ENCODE measurements at regions not wholly inside any gene's neighbourhood (a gene's known extent, or its start where the extent isn't known, plus 50 kb on each side); places are given as distances from the start of the nearest gene placed in this dataset.
"Not testable (repeated sequence)": the region's sequence is repeated elsewhere in the genome, so short reads cannot be mapped to it uniquely, and the experiment has no call there.

DNA sequence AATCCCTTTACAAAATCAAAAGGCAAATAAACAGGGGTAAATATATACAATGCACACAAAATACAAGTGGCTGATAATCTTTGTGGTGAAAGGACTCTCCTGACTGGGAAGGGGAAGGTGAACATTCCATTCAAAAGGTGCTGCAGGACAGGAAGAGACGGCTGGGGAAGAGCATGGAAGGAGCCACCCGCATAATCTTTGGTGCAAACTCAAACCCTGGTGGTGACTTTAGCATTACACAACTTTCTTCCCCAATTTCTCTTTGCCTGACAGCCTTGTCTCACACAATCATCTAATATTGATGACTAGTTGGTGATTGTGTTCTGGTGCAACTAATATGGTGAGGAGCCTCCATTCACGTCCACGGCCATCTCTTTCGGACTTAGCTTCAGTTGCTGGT is 117.0 kb upstream of the EGFR start:
- DNase-seq = no peak

DNA sequence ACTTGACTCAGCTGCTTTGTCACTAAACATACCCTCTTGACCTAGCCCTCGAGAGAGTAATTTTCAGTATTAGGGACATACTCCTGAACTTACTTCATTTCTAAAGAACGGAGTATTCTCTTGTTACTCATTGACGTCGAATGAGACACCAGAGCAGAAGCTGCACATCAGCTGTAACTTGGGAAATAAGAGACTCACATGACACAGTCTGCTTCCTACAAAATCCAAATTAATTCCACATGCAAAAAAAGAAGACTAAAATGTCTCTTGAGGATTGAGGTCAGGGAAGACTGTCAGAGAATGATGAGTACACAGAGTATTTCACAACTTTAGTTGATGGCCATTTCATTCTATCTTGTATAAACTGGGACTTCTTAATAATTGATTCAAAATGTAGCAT is 114.7 kb upstream of the EGFR start:
- no peak for DNase-seq

DNA sequence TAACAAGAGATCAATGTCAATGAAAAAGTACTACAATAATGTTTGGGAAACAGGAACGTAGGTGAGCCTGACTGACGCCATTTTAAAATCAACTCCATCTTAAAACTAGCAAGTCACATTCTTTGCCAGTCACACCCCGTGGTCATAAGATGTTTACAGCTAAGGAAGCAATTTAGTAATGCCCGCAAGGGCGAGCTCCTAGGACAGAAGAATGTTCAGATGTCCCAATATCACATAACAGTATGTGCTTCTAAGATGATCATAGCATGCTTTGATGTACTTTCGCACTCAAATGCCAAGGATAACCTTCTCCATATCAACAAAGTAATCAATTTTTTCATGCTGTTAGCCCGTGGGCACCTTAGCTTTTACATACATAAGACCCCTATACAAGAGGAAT is 113.8 kb upstream of the EGFR start:
- no peak for DNase-seq

DNA sequence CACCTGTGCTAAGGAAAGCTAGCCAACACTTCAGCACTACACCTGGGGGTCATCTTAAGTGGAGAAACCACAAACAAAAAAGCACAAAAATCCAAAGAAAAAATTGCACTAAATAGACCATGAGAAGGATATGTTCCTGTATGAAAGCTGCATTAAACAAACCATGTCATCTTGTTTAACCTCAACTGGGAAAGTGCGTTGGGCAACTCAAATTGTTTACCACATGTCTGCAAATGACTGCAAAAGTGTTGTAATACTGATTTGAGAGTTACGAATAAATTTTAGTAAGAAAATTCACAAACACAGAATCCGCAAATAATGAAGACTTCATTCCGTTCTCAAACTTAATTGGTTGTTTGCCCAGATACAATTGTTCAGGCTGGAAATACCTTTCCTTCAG is 111.9 kb upstream of the EGFR start:
- DNase-seq = no peak

DNA sequence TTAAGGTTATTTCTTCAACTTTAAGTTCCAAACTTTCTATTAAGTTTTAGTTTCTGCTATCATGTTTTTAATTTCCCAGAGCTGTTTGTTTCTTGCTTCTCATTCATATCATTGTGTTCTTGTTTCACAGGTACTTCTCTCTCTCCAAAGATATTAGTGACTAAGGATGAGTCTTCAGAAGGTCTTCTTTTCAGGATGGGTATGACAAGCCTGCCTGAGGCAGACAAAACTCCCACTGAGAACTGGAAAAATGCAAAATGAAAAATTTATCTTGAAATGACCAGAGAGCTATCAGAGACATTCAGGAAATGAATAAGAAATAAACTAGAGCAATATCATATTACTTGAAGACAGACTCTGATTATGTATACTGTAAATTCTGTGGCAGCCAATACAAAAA is 110.8 kb upstream of the EGFR start:
- no peak for DNase-seq

DNA sequence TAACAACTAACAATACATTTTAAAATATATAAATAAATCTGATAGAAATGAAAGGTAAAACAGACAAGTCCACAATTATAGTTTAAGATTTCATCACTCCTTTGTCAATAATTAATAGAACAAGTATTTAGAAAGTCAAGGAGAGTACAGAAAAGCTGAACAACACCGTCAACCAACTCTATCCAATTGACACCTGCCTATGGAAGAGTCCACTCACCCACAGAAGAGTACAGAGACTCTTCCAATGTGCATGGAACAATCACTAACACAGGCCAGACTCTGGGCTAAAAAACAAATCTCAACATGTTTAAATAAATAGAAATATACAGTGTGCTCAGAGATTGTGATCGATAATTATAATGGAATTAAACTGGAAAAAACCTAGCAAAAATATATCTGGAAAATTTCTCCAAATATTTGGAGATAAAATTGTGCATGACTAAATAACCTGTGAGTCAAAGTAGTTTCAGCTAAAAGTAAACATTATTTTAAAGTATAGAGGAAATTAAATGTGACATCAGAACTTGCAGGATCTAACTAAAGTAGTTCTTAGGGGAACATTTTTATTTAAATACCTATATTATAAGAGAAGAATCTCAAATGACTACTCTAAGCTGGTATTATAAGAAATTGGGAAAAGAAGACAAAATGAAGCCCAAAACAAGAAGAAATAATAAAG is 109.9 kb upstream of the EGFR start:
- DNase-seq = no peak

DNA sequence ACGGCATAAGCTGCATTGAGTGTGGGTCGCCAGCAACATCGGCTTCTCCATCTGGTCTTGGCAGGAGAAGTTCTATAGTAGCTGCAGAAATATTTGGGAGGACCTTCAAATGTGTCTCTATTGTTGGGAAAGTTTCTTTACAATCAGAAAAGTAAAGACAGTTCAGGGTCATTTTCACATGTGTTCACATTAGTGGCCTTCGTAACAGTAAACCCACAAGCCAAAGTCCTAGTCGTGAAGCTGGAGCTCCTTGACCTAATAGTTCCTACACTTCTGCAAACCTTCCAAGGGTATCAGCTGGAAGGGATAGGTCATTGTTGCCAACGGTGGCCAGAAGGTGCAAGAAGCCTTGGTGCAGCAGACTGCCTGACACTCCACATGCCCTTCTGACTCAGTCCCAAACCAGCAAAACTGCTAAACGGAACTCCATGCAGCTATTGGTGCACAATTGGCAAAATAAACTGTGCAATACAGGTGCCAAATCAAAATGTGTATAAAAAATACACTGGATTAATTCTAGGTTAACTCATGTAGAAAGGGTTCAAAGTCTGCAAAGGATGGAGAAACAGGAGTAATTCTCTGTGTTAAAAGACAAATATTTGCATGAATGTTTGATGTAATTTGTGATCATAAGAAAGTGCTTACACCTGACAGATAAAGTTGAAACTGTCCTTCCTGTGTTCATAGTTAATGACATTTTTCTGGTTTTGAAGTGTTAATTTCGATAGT is 102.8 kb upstream of the EGFR start:
- DNase-seq = no peak

DNA sequence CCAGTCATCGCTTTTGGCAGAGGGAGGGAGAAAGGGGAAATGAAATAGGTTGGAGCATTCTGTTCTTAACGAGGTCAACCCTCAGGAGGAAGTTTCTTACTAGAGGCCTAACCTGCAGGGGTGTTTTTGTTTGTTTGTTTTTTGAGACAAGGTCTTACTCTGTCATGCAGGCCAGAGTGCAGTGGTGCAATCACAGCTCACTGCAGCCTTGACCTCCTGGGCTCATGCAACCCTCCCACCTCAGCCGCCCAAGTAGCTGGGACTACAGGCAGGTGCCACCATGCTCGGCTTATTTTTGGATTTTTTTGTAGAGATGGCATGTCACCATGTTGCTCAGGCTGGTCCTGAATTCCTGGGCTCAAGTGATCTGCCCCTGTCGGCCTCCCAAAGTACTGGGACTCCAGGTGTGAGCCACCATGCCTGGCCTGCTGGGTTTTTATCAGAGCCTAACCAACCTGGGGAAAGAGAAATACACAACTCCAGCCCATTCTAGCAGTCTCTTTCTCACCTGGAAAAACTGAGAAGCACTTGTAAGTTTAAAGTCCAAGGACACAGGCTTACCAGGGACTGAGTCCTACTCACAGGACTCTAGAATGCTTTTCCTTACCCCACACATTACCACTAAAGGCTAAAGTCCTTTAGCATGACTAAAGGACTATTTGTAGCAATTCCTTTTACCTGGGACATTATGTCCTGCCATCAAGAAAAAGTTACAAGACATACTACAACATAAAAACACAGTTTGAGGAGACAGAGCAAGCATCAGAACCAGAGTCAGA is 101.0 kb upstream of the EGFR start:
- no peak for DNase-seq

DNA sequence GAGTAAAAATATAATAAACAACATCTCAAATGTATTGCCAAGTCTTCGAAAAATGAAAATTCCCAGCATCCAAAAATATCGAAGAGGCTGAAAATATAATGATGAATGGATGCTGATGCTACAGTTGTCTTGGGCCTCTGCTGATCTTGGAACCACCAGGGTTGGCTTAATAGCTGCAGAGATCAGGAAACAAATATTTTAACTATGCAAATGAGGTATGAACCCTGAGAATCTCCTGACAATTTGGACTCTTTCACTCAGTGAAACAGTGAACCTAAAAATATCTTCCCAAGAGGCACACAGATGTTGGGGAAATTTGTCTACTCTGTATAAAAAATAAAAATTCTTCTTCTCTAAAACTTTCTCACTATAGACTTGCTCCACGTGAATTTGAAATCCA is 97.7 kb upstream of the EGFR start:
- no peak for DNase-seq

DNA sequence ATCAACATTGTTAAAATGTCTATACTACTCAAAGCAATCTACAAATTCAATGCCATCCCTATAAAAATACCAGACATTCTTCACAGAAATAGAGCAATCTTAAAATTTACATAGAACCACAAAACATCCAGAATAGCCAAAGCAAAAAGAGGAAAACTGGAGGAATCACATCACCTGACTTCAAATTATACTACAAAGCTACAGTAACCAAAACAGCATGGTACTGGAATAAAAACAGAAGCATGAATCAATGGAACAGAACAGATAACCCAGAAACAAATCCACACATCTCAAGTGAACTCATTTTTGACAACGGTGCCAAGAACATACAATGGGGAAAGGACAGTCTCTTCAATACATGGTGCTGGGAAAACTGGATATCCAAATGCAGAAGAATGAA is 87.3 kb upstream of the EGFR start:
- no peak for DNase-seq

DNA sequence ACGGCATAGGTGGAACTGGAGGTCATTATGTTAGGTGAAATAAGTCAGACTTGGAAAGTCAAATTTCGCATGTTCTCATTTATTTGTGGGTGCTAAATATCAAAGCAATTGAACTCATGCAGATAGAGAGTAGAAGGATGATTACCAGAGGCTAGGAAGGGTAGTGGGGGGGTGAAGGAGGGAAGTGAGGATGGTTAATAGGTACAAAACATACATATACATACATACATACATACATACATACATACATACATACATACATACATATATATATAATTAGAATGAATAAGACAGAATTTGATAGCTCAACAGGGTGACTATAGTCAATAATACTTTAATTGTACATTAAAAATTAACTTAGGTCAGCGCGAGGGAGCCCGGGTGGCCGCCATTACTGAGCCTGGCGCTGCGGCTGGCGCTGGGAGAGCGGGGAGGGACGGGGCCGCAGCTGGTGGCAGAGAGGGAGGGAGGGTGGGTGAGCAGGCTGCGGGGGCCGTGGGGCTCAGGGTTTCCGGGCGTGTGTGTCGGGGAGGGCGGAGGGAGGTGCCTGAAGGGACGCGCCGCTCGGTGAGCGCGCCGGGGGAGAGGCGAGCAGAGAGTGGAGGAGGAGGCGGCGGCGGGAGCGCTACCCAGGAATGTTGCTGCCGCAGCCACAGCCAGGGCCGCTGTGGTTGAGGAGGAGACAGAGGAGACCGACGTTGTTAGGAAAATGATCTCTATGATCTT is 85.8 kb upstream of the EGFR start:
- no peak for DNase-seq

DNA sequence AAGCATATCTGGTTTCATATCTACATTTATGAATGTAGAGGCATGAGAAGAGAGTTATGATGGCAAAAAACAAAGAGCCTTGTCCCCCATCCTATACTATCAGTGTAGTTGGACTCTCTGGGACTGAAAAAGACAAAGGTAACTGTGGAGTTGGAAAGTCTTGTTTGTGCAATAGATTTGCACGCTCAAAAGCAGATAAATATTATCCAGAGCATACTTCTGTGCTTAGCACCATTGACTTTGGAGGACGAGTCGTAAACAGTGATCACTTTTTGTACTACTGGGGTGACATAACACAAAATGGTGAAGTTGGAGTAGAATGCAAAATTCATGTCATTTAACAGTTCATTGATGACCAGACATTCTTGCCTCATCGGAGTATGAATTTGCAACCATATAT is 85.2 kb upstream of the EGFR start:
- DNase-seq = no peak

DNA sequence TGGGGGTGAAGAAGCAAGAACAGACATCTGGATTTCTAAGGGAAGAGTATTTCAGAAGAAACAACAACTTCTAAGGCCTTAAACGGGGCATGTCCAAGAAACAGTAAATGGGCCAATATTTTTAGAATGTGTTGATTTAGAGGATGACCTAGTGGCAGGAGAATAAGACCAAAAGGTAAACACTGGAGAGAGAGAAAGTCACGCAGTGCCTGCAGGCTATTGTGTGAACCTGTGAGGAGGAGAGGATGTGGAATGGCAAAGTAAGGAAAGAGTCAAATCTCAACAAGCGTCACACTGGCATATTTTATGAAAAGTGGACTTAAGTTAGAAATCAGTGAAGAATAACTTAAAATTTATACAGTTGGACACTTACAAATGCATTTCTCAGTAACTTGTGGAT is 78.1 kb upstream of the EGFR start:
- DNase-seq = no peak

DNA sequence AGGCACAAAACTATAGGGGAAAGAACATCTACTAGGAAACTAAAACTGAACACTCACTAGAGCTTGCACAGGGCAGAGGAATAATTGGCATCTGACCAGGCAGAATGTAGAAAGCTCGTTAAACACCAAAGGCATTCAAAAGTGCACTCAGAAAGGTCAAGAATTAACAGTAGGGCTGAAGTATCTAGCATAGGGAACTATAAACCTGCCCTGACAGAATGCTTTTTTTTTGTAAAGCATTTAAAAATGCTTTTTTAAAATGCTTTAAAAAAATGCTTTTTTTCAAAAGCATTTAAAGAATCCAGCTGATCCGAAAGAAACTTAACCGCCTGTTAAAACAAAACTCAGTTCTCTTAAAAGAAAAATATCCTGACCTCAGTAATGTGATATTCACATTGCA is 74.6 kb upstream of the EGFR start:
- no peak for DNase-seq

DNA sequence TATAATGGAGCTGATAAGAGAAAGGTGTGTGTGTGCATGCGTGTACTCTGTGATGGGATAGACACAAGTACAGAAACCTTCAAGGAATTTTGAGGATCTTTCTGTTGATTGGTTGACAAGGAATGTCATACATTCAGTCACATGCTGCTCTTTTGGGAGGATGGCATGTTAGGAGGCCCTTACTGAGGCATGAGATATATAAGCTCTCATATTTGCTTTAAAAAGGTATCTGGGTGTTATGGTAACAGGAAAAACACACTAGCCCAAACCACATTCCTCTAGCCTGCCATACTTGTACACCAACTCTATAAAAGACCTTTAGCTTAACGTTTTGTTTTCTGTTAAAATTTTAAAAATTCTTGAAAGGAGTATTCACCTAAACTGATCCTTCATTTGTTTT is 72.5 kb upstream of the EGFR start:
- DNase-seq = no peak

DNA sequence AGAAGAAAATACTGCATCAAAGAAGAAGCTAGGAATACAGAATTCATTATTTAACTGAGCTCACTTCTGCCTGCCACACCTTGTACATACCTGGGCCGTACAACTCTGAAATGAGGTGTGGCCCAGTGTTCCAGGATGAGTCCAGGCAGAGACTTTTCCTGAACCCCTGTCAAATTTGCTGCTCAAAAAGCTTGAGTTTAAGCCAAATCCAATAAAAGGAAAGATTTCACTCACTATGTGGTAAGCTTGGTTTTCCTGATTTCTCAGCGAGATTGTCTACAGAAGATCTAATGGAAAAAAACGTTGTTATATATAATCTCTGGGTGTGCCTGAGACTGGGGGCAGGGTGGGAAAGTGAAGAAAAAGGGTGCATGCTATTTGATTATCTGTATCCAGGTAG is 72.1 kb upstream of the EGFR start:
- no peak for DNase-seq

DNA sequence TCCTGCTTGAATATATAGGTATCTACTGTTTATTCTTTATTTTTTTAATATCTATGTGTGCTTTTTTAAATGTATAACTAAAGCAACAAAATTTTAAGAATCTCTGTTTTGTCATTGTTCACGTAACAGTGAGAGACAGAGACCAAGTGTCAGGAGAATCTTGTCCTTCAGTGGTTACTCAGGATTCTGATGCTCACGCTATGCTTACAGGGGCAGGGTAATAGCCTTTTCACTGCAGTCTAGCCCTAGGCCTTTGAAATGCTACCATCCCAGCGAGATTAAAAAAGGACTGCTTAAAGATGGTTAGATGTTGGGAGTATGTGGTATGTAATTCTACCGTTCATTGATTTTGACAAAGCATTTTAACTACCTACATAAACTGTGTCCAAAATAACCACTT is 71.6 kb upstream of the EGFR start:
- DNase-seq = no peak

DNA sequence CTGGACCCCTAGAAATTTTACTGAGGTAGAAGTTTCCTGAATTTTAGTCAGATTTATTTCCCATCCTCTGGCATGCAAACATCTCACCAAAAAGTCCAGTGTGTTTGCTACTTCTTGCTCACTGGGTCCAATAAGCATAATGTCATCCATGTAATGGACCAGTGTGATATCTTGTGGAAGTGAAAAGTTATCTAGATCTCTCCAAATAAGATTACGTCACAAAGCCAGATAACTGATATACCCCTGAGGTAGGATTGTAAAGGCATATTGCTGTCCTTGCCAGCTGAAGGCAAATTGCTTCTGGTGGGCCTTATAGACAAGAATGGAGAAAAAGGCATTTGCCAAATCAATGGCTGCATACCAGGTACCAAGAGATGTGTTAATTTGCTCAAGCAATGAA is 69.3 kb upstream of the EGFR start:
- DNase-seq = not testable (repeated sequence)

DNA sequence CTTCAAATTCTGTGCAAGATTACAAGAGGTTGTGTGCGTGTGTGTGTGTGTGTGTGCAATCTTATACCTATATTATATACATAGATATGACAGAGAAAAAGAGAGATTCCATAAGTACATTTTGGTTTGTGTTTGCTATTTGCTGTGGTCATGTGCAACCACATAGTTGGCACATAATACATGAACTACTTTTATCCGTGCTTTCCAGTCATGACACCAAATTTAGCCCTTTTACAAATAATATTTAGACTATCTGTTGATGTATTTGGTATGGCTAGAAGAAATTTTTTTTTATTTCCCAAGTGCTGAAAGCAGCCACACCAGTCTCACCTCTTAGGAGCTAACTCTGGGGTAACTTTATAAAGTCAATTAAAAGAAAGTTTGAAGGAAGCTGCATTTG is 63.5 kb upstream of the EGFR start:
- no peak for DNase-seq

DNA sequence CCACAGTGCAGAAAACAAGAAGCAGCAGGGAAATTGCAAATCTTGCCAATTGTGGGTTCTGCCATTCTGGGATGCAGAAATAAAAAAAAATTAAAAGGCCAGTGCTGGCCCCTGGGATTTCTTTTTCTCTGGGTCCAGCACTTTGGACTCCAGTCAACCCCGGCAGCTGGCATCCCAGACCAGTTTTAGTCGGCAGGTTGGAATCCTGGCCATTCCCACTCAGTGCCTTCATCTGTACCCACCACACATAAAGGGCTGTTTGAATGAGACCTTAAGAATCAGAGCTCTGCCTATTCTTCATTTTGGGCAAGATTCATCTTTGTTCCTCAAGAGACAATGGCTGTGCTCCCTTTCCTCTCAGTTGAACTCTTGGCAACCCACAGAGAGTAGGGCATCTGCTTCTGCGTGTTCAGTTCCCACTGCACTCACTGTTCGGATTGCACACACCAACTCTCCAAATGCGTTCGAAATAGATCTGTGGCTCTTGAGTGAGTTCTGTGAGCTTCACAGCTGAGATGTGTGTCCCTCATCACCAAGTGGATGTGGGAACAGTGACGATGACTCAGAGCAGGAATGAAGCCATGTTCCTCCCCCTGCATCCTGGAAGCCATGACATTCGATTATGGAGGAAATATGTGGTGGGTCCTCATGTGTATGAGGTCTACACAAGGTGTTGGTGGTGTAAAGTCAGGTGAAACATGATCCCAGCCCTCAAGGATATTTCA is 63.0 kb upstream of the EGFR start:
- no peak for DNase-seq

DNA sequence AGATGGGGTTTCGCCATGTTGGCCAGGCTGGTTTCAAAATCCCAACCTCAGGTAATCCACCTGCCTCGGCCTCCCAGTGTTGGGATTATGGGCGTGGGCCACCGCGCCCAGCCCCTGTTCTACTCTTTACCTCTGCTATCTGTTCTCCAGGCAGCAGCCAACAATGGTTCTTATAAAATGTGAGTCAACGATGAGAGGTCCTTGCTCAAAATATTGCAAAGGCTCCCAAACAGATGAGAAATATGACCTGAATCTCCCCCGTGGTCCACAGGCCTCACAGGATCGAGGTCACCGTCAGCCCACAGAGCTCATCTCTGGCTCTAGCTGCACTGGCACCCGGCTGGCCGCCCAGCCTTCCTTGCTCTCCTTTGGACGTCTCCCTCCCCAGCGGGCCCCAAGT is 62.0 kb upstream of the EGFR start:
- DNase-seq = no peak

DNA sequence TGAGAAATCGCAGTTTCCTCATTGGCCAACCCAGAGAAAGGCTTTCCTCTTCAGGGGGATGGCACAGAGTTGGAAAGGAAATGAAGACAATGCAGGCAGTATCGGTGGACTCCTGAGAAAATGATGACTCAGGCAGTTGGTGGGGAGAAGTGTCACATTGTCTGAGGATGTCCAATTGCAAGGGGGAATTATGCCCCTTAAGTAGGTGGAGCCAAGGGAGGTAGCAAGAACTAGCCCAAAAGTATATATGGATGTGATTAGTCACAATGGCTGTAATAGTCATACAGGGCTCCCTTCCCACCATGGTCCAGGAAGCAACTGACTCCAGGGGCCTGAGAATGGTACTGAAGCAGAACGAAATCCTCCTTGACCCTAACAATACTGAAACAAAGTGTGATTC is 58.3 kb upstream of the EGFR start:
- no peak for DNase-seq

DNA sequence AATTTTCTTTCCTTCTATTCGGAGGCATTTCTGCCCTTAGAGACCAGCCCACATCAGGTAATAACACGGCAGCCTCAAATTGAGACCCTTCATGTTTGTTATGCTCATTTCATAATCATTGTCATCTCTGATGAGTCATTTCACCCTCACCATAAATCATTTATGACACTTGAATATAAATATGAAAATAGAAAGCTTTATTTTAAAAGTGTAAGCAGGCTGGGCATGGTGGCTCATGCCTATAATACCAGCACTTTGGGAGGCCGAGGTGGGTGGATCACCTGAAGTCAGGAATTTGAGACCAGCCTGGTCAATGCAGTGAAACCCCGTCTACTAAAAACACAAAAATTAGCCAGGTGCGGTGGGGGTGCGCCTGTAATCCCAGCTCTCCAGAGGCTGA is 57.4 kb upstream of the EGFR start:
- DNase-seq = no peak

Data from stimulated activated CD4-positive, alpha-beta T cell treated with anti-CD3 and anti-CD28 coated beads, Interleukin-2, amount 100 ng/mL, for 24 hours (primary cell).